GM23248 (cell line): ENCODE measurements at regions not wholly inside any gene's neighbourhood (a gene's known extent, or its start where the extent isn't known, plus 50 kb on each side); places are given as distances from the start of the nearest gene placed in this dataset.

Experiments
- EZH2 ChIP-seq: fragments of 200-600 bp; sonication (generic); IDR thresholded peaks from 2 replicates; pipeline ENCODE4 v1.6.1; 2018; ENCODE audit warnings: antibody characterized with exemption, mild to moderate bottlenecking; ENCODE audit not compliant: insufficient read depth, poor library complexity, severe bottlenecking
- EZH2phosphoT487 ChIP-seq: fragments of 200-600 bp; sonication (generic); IDR thresholded peaks from 2 replicates; pipeline ENCODE4 v1.6.1; 2018; ENCODE audit warnings: antibody characterized with exemption, moderate library complexity, mild to moderate bottlenecking, low read depth; ENCODE audit not compliant: insufficient read depth

GRCh38 chr1:191696354-191696753, 461.9 kb upstream of the RGS18 start:
- TF ChIP-seq EZH2, result no peak
- no peak for TF ChIP-seq EZH2phosphoT487
